ENCODE measurements at regions not wholly inside any gene's neighbourhood (a gene's known extent, or its start where the extent isn't known, plus 50 kb on each side); places are given as distances from the start of the nearest gene placed in this dataset.

GRCh38 chr12:62078020-62078419 is 182.2 kb upstream of the USP15 start:
- TF ChIP-seq CTCF (IDR thresholded peaks at IDR 0.05) (no peak), POLR2AphosphoS5 (IDR thresholded peaks at IDR 0.05) (no peak), POLR2A (IDR thresholded peaks at IDR 0.05) (no peak)

All from prostate gland (tissue), 2 donors.